Erythroblast (primary cell): ENCODE measurements at regions not wholly inside any gene's neighbourhood (a gene's known extent, or its start where the extent isn't known, plus 50 kb on each side); places are given as distances from the start of the nearest gene placed in this dataset.

Source experiments
- GATA1 ChIP-seq: IDR thresholded peaks from 2 replicates; pipeline ENCODE4 v1.6.1; 2011; ENCODE audit warnings: low read depth, mild to moderate bottlenecking, control low read depth, low read length, moderate library complexity
- POLR2A ChIP-seq: IDR thresholded peaks from 2 replicates; pipeline ENCODE4 v1.6.1; 2011; ENCODE audit warnings: mild to moderate bottlenecking, low read length

GRCh38 chr15:38150148-38150547 lies 102.5 kb upstream of the SPRED1 start:
- no peak for TF ChIP-seq POLR2A
- no peak for TF ChIP-seq GATA1
